ENCODE measurements at regions not wholly inside any gene's neighbourhood (a gene's known extent, or its start where the extent isn't known, plus 50 kb on each side); places are given as distances from the start of the nearest gene placed in this dataset.

DNA sequence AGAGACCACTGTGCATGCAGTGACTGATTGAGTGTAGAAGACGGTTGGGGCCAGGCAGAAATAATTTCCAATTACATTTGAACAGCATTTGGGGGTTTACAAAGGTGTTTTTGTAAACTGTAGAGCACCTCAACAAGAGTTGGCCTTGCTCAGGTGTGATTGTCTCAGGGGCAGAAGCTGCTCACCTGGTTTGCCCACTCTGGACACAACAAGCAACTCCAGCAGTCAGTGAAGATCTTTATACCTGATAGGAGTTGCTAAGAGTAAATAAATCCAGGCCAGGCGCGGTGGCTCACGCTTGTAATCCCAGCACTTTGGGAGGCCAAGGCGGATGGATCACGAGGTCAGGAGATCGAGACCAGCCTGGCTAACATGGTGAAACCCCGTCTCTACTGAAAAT is 221.3 kb downstream of the RAB28 start:
- Histone ChIP-seq H3K4me3 (no peak overlapping the region), H3K4me1 (replicated peaks in 1 of 2) (no peaks in the 10 kb centered on the region), H3K9me3 (replicated peaks in 1 of 3) (no peaks in the 10 kb centered on the region), H3K27ac (no peak overlapping the region), H3K36me3 (replicated peaks in 1 of 2) (no peaks in the 10 kb centered on the region), H3K27me3 (no peaks in the 10 kb centered on the region)
- DNase-seq = no peak
- intact Hi-C loops (cut with DNase I) = no loop called here
- 91 to 97% (median 92%) methylated on average over 8 of the region's 8 CpGs for WGBS, 4 donors
- TF ChIP-seq, protein P1, sequence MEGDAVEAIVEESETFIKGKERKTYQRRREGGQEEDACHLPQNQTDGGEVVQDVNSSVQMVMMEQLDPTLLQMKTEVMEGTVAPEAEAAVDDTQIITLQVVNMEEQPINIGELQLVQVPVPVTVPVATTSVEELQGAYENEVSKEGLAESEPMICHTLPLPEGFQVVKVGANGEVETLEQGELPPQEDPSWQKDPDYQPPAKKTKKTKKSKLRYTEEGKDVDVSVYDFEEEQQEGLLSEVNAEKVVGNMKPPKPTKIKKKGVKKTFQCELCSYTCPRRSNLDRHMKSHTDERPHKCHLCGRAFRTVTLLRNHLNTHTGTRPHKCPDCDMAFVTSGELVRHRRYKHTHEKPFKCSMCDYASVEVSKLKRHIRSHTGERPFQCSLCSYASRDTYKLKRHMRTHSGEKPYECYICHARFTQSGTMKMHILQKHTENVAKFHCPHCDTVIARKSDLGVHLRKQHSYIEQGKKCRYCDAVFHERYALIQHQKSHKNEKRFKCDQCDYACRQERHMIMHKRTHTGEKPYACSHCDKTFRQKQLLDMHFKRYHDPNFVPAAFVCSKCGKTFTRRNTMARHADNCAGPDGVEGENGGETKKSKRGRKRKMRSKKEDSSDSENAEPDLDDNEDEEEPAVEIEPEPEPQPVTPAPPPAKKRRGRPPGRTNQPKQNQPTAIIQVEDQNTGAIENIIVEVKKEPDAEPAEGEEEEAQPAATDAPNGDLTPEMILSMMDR (IDR thresholded peaks at IDR 0.05) = no peak
- no peak for TF ChIP-seq POLR2A (IDR thresholded peaks at IDR 0.05)

DNA sequence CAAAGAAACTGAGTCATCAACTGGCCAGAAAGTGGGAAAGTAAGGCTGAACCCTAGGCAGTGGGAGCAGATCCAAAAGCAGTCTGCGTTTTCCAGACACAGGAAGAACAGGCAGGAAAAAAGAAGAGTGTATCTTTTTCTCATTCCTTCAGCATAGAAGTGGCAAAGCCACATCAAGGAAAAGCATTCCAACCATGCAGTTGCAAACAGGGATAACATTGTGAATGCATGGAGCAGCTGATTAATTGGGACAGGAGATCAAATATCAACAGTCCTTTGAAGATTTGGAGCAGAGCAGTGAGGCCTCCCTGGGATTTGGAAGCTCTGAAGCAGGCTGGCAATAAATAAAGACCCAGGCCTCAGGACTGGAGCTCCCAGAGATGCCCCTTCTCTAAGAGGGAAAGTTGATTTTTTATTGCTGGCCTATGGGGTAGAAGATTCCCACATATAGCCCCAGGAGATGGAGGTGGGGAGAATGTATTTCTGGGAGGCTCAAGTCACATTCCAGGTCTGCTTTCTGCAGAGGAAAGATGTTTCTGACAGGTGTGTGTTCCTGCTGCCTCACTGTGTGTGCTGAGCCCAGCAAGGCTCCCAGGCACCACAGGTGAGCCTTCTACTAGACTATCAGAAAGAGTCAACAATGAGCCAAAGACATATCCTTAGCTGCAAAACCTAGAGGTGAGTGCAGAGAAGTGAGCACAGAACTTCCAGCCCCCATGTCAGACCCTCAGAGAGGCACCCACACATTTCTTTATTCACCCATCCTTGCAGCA is 222.5 kb downstream of the RAB28 start:
- 53 to 80% (median 69%) methylated on average over 1 of the region's 1 CpG for WGBS, 4 donors
- Histone ChIP-seq H3K36me3 (replicated peaks in 1 of 2) (no peaks in the 10 kb centered on the region), H3K4me3 (no peak overlapping the region), H3K4me1 (replicated peaks in 1 of 2) (no peaks in the 10 kb centered on the region), H3K9me3 (replicated peaks in 1 of 3) (no peaks in the 10 kb centered on the region), H3K27ac (no peak overlapping the region), H3K27me3 (no peaks in the 10 kb centered on the region)
- no peak for TF ChIP-seq POLR2A (IDR thresholded peaks at IDR 0.05)
- TF ChIP-seq, protein P1 (IDR thresholded peaks at IDR 0.05) = no peak
- intact Hi-C loops (cut with DNase I) = no loop called here
- no peak for DNase-seq

- H3K27ac ChIP-seq = no peak overlapping the region
- no peak for DNase-seq
- WGBS, 4 donors = 92 to 96% (median 93%) methylated on average over 1 of the region's 1 CpG
Observed at GRCh38 chr4:13260513-13260912, 223.6 kb downstream of the RAB28 start.

GRCh38 chr4:13250263-13250662 is 233.9 kb downstream of the RAB28 start:
- TF ChIP-seq, protein P1 (IDR thresholded peaks at IDR 0.05) = no peak
- TF ChIP-seq POLR2A (IDR thresholded peaks at IDR 0.05) = no peak
- no peaks in the 10 kb centered on the region for H3K27me3 ChIP-seq
- no peaks in the 10 kb centered on the region for H3K4me1 ChIP-seq (replicated peaks in 1 of 2)
- H3K36me3 ChIP-seq (replicated peaks in 1 of 2) = no peaks in the 10 kb centered on the region
- no peak overlapping the region for H3K27ac ChIP-seq
- H3K9me3 ChIP-seq (replicated peaks in 1 of 3) = peaks cover 0 to 13% (median 0%) of the 10 kb centered on the region in 3 donors
- no peak for DNase-seq
- no peak overlapping the region for H3K4me3 ChIP-seq
- 88 to 93% (median 91%) methylated on average over 3 of the region's 3 CpGs for WGBS, 4 donors
- intact Hi-C loops (cut with DNase I) = no loop called here

More at GRCh38 chr4:13260513-13260912, 223.6 kb downstream of the RAB28 start:
- H3K4me3 ChIP-seq = no peak overlapping the region
- no peaks in the 10 kb centered on the region for H3K36me3 ChIP-seq (replicated peaks in 1 of 2)
- no peaks in the 10 kb centered on the region for H3K27me3 ChIP-seq
- H3K4me1 ChIP-seq (replicated peaks in 1 of 2) = no peaks in the 10 kb centered on the region
- intact Hi-C loops (cut with DNase I) = no loop called here
- no peaks in the 10 kb centered on the region for H3K9me3 ChIP-seq (replicated peaks in 1 of 3)
- no peak for TF ChIP-seq POLR2A (IDR thresholded peaks at IDR 0.05)
- TF ChIP-seq, protein P1 (IDR thresholded peaks at IDR 0.05) = no peak
